ENCODE measurements at regions not wholly inside any gene's neighbourhood (a gene's known extent, or its start where the extent isn't known, plus 50 kb on each side); places are given as distances from the start of the nearest gene placed in this dataset.

GRCh38 chr12:14113031-14113430 is 131.6 kb upstream of the GRIN2B start:
- TF ChIP-seq, protein P1, sequence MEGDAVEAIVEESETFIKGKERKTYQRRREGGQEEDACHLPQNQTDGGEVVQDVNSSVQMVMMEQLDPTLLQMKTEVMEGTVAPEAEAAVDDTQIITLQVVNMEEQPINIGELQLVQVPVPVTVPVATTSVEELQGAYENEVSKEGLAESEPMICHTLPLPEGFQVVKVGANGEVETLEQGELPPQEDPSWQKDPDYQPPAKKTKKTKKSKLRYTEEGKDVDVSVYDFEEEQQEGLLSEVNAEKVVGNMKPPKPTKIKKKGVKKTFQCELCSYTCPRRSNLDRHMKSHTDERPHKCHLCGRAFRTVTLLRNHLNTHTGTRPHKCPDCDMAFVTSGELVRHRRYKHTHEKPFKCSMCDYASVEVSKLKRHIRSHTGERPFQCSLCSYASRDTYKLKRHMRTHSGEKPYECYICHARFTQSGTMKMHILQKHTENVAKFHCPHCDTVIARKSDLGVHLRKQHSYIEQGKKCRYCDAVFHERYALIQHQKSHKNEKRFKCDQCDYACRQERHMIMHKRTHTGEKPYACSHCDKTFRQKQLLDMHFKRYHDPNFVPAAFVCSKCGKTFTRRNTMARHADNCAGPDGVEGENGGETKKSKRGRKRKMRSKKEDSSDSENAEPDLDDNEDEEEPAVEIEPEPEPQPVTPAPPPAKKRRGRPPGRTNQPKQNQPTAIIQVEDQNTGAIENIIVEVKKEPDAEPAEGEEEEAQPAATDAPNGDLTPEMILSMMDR (IDR thresholded peaks at IDR 0.05; ENCODE audit: low read depth, low read length), result no peak
- no peak for TF ChIP-seq EZH2phosphoT487 (IDR thresholded peaks at IDR 0.05; ENCODE audit: low read depth)

All from OCI-LY3 (cell line).